Lung microvascular endothelial cell (primary cell): ENCODE measurements at regions not wholly inside any gene's neighbourhood (a gene's known extent, or its start where the extent isn't known, plus 50 kb on each side); places are given as distances from the start of the nearest gene placed in this dataset.

Experiments
- DNase-seq, 2 donors: peaks; one replicate each; pipeline versions ENCODE4 v3.0.0 to v3.0.0-alpha.2; 2010; ENCODE audit warnings: low read depth in 2 of 2

DNA sequence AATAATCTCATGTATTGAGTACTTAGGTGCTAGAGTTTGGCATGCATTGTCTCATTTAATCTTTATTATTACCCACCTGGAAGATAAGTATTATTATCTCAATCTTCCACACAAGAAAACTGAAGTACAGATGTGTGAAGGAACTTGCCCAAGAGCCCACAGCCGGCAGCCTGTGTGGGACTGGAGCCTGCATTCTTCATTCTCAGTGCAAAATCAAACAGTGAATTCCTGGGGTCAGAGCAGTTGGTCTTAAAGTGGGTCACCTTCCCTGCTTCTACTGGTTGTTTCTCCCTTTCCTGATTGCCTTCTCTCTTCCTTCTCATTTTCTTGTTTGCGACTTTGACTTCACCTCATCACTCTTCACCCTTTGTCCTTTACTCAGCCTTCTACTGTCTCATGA, 144.7 kb upstream of the LYZL1 start:
- no peak for DNase-seq

DNA sequence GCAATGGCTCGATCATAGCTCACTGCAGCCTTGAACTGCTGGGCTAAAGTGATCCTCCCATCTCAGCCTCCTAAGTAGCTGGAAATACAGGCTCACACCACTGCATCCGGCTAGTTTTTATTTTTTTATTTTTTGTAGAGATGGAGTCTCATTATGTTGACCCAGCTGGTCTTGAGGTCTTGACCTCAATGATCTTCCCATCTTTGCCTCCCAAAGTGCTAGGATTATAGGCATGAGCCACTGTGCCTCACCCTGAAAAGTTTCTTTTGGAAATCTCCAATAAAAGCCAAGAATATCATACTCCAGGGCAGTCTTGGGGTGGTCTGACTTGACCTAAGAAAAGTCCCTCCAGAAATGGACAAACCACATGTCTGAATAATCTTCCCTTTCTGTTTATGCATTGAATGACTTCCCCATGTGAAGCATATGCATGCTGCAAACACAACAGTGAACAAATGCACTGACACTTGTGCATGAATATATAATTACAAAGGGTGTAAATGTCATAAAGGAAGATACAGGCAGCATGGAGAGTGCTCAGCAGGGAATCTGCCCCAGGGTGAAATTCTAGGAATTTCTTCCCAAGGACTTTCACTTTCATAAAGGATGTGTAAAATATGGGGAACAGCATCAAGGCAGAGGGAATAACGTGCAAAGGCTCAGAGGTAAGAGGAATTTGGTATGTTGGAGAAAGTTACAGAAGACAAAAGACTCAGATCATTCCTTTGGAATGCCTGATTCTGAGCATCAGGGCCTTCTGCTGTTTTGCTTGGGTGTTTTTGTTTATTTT, 142.4 kb upstream of the LYZL1 start:
- no peak for DNase-seq

DNA sequence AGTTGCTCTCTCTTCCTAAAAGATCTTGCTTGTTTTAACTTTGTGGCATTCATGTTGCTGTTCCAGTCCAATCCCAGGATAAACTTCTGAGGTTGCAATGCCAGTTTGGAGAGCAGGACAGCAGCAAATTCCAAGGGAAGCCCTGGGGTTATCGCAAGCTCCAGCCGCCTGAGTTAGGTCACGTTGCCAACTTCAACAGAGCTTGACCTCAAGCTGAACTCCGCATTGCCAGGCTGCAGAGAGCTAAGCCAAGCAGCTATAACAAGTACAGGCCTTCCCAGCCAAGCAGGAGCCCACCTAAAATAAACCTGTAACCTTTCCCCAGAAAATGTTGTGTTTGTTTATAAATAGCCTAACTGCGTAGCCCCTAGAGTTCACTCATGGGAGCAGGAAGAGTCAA, 138.9 kb upstream of the LYZL1 start:
- DNase-seq: peak in 1 of 2 donors; percentile 75

DNA sequence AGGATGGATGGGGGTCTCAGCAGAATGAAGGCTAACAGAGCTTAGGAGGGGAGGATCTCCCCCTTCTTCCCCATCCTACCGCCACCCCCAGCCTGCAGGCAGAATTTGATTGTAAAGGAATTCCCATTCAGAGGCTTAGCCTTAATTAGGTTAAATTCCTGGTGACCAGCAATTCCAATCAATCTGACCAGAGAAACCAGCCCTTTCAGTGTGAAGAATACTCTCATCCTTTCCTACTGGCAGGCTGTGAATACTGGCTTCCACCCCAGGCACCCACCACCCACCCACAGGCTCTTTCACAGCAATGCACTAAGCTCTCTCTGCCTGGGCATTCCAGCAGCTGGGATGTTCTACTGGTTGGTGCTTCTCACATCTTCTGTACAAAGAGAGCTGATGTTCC, 137.9 kb upstream of the LYZL1 start:
- DNase-seq: no peak

DNA sequence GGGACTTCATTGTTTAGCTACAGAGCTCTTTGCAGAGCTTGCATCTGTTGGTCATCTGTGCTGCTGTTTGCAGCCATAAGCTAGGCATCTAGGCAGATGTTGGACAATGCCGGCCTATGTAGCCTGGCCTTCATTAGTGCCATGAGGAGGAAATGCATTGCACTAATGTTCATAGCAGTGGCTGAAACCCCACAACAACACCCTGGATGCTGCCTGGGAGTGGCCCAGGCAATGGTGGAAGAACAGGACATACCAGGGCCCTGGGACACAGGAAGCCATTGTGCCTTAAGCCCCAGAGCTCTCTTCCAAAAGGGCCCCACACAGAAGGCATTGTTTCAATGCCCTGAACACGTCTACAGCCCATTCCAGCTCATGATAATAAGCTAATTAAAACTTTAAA, 131.5 kb upstream of the LYZL1 start:
- DNase-seq: no peak

DNA sequence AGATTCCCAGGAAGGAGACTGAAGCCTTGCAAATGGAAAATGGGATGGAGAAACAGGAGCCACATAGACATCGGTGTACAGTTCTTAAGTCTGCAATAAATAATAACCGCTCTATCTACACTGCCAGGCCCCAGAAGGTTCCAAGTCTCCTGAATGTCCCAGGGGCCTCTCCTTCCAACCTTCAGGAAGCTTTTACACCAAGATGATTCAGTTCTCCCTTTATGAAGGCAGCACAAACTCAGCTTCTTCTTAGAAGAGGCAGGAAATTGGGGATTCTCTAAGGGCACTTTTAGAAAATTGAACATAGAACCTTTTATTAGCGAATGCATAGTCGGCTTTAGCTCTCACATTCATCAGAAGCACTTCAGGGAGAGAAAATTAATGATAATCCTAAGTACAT, 130.8 kb upstream of the LYZL1 start:
- DNase-seq: no peak

DNA sequence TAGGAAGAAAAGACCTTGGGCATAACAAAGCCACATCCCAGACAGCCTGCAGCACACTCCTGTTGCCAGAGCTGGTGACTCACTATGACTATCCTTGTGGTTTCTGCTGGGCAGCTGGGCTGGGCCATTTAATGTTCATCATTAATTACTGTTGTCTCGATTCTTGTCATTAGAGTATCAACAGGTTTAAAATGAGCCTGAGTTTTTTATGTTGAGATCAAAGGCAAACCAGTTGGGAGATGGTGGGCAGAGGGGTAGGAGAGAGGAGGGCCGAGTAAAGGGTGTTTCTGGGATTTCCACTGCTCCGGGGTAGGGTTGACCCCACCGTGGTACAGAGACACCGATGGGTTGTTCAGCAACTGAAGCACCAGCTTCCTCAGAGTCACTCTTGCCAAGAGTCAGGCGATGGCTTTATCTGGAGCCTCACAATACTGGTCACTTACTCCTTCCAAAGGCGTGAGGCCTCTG, 128.7 kb upstream of the LYZL1 start:
- peak; percentile 32 to 72 for DNase-seq

DNA sequence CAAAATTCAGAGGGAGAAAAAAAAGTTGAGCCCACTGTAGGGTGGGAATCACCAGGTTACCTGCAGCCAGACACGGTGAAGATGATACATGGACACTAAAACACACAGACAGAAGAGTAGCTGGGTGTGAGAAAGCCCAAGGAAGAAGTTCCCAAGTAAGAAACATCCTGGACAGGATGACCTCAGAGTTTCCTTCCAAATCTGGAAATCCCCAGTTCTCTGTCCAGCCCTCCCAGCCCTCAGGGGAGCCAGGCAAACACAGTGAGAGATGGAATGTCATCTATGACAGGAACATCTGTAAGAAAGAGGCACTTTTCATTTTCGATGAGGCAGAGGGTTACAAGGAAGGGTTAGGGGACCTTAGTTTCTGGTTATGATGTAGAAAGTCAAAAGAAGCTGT, 125.1 kb upstream of the LYZL1 start:
- peak in 1 of 2 donors; percentile 67 for DNase-seq

DNA sequence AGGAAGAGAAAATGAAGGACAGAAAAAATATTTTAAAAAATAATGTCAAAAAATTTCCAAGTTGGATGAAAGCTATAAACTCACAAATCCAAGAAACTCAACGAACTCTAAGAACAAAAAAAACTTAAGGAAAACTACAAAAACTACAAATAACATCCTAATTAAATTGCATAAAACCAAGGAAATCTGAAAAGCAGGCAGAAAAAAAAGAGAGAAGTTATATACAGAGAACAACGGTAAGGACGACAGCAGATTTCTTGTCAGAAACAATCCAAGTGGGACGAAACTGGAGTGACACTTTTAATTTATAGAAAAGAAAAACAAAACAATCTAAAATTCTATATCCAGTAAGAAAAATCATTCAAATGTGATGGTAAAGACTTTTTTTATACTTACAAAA, 122.2 kb upstream of the LYZL1 start:
- DNase-seq: no peak

DNA sequence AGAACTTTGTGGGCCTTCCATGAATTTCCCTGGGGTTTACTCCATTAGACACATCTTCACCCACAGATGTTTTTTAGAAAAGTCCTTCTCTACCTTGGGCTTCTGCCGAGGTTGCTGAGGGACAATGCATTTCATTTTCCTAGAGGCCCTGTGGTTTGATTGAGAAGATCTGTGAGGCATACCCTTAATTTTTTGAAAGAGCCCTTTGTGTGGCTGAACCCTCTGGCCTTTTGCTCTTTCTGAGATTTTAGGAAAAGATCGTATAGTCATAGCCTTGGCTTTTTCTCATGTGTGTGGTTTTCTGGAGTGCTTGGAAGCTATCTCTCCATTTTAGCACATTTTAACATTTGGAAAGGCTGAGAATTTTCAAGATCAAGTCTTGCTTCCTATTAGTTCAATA, 119.8 kb upstream of the LYZL1 start:
- DNase-seq: no peak

DNA sequence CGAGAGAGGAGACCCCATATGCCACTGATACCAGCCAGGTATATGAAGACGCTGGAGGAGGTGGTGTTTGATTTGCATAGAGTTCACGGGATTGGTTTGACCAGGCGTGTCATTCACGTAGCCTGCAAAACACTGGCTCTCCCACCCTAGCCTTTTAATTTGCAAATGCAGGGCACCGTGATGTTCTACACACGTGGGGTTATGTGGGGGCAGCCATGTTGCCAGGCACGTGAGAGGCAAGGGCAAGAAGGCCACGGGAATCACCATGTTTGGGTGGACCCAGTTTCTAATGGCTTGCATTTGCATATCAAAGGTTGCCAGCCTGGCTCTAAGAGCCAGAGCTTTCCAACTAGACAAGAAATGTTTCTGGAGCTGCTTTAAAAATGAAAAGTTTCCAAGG, 117.2 kb upstream of the LYZL1 start:
- DNase-seq: no peak

DNA sequence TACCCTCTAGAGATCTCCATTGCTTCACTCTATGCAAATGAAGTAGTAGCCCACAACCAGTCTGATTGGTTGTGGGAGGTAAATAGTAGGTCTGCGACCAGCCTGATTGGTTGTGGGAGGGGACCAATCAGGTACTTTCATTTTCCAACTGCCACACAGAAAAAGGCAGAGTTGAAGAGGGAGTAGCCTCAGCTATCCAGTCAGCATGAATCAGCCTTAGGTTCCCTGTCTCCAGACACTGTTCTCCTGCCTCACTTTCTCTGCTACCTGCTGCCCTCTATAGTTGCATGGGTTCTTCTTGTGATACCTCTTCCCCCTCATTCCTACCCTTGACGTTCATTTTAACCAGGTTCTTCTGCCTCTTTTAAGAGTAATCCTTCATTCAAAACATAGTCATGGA, 114.5 kb upstream of the LYZL1 start:
- DNase-seq: no peak

DNA sequence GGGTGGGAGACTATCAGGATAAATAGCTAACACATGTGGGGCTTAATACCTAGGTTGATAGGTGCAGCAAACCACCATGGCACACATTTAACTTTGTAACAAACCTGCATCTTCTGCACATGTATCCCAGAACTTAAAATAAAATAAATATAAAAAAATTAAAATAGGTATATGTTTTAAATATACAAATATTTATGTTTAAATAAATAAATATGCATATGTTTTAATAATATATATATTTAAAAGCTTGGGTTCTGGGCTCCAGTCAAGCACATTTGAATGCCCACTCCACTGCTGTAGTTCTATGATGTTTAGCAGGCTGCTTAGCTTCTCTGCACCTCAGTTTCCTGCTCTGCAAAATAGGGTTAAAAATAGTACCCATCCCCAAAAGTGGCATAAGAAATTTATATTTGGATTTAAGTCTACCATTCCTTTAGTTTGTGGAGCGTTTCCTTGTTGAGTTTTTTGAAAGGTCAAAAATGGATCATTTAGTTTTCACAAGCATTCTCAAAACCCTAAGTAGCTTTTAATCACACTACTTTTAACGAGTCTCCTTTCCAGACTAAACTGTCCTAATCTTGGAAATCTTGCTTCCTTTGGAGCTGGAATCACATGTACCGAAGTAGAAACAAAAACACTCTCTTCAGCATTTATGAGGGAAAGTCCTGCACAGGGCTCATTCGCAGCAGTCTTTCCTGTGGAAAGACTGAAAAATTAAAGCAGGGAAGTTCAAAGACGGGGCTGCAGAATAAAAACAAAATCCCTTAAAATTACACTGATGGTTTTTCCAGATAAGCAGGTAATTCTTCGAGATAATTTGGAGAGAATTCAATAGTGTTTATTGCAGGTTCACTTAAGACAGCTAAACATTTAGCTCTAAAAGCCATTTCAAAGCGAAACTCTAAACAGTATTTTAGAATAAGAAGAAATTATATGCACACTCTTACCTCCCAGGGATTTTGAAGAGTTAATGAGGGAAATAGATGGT, 111.7 kb upstream of the LYZL1 start:
- DNase-seq: no peak

DNA sequence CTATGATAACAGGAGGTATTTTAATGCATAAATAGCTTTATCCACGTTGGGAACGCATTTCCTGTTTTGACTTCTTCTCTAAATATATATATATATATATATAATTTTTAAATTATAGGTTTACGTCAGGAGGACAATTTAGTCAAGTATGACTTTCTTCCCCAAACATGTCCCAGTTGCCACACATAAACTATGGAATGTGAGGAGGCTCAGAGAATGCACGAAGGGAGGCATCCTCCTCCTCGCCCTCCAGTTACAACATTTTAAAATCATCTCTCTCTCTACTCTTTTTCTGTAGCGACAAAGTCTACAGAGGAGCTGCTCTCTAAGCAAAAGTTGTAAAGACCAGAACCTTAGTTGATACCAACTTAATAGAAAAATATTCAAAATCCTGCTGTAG, 106.9 kb upstream of the LYZL1 start:
- no peak for DNase-seq

DNA sequence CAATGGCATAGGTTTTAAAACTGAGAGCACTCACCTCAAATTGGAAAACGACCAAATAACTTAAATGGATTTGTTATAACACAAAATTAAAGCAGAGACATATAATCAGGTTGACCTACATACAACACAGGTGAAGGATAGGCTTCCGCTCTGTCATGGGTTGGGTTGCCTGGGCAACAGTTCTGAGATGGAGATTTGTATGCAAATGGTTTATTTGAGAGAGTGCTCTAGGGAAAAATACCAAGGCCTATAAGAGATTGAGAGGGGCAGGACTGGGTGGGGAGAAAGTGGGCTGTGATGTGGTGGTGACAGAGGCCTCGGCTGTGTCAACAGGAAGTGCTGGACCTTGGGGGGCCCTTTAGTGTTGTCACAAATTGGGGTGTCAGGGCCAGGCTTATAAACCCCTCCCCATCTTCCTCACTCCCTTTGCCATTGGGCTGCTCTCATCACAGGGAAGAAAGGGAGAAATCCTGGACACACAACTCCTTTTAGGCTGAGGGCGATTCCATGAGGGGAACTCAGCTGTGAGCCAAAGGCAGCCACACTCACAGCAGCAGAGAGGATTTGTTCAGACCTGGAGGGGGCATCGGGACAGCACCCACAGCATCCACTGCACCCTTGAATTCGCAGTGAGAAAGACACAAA, 105.4 kb upstream of the LYZL1 start:
- no peak for DNase-seq

DNA sequence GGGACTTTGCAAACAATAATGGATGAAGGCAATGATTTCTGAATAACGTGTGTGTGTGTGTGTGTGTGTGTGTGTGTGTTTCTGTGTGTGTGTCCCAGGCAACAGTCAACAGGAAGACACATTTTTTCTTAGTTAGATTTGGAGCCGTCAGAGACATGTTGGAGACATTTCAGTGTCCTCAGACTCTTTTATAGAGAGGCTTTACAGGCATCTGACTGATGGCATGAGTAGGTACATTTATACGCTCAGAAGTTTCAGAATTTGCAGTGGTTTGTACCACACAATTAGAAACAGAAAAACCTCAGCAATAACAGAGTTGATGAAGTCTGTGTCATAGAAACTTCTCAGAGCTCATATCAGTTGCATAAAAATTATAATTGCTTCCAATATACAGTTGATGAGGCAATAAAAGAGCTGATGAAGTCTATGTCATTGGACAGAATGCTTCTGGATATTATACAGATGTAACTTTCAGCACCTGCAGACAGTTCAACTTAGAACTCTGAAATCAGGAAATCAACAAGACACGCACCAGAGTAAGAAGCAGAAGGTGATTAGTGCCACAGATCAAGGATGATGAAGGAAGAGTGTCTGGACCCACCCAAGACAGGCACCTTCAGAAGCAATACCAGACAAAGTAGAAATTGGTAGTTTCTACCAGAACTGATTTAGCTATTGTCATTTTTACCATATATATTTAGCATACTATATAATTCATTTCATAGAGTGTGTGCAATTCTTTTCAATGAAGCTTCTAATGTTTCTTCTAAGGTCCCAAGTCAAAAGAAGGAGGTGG, 104.5 kb upstream of the LYZL1 start:
- DNase-seq: no peak

DNA sequence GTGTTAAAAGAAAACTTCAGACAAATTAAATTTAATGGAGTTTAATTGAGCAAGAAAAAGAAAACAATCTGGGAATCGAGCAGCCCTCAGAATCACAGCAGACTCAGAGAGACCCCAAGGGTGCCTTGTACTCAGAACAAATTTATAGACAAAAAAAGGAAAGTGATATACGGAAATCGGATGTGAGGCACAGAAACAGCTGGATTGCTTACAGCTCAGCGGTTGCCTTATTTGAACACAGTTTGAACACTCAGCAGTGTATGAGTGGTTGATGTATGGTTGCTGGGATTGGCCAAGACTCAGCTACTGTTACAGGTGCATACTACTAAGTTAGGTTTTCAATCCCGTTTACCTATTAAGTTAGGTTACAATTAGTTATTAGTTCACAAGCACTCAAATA, 103.8 kb upstream of the LYZL1 start:
- DNase-seq: no peak

DNA sequence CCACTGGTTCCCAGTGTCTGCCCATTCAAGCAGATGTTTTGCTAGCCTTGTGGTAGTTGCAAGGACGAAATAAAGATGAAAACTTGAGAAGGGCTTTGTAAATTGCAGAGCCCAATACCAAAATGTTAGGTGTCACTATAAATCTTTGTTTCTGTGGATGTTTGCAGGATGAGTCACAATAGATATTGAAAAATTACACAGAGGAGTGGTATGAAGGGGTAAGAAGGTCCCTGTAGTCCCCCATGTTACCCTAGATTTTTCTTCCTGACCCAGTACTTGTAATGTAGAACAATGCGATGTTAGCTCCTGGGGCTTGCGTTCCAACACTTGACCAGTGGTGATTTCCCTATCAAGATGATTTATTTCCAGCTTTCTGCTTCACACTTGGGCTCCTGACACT, 102.6 kb upstream of the LYZL1 start:
- DNase-seq: no peak

DNA sequence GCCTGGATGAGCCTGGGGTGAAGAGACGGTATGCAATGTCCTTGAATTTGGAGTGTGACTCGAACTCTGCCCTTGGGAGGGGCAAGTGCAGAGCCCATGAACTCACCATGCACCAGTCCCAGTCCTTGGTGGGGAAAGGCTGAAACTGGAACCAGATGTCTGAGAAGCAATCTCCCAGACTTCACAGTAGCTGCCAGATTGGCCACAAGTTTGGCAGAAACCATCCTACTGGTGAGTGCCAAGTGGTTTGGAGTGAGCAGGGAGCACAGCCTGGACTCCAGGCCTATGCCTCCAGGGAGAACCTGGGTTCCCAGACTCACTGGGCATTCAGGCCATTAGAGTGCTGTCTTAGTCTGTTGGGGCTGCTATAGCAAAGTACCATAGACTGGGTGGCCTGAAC, 99.6 kb upstream of the LYZL1 start:
- no peak for DNase-seq

DNA sequence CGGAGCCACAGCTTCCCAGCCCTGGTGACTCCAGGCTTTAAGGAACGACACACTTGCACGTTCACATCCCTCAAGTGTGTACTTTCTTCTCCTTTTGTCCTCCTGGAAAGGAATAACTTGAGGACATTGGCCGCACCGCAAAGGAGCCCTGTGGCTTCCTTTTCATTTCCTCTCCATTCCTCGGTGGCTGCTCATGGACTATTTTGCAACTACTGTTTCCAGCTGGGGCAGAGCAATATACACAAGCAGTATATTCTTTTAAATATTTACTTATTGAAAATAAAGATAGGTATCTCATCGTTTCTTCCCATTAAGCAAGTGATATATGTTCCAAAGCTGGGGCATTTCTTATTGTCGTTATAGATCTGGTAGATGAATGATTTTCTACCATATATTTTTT, 97.2 kb upstream of the LYZL1 start:
- no peak for DNase-seq

DNA sequence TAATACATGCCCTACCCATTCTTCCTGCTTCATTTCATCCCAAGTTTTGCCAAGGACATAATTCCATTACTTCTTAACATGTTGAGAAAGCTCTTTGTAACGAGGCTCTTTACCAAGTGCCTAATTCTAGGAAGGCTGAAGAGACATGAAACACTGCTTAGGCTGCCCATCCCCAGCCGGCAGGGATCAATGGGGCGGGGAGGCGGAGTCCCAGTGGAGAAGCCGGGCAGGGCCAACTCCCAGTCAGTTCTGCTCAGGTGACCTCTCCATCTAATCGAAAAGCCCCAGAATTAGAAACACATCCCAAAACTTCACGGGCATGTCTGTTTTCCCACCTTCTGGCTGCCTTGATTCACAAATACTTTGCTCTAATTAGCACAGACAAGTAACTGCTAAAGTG, 89.5 kb upstream of the LYZL1 start:
- no peak for DNase-seq
